Panc1 (cell line): ENCODE measurements at regions not wholly inside any gene's neighbourhood (a gene's known extent, or its start where the extent isn't known, plus 50 kb on each side); places are given as distances from the start of the nearest gene placed in this dataset.

Experiments used
- ATAC-seq: fragments of 200-7000 bp; cut with Tn5 transposase; 2 replicates; pipeline ENCODE4 v1.9.1; 2020; ENCODE audit warnings: mild to moderate bottlenecking, moderate library complexity
- BruUV-seq: library from RNA; stranded (reverse); fragments of 400-500 nt; replicated peaks from 2 replicates; lab custom pipeline; 2021; lab: Mats Ljungman, UMichigan
- CTCF ChIA-PET: fragments of 300-600 bp; sonication (Branson Sonifier 250); formaldehyde crosslinking; loops from one replicate; lab custom pipeline; 2022; ENCODE audit warnings: antibody characterized with exemption; lab: Charles Lee
- POLR2A ChIA-PET: fragments of 300-600 bp; sonication (Branson Sonifier 250); formaldehyde crosslinking; loops from one replicate; lab custom pipeline; 2022; ENCODE audit warnings: antibody characterized with exemption; lab: Charles Lee
- DNase-seq: peaks from one replicate; pipeline ENCODE4 v3.0.0-alpha.2; 2010; ENCODE audit warnings: low read depth, low spot score
- H3K27ac ChIP-seq: 2 replicates; pipeline ENCODE4 v1.5.1; 2011; ENCODE audit warnings: mild to moderate bottlenecking, low read length, inconsistent platforms
- H3K27me3 ChIP-seq: fragments of 200-500 bp; sonication (Bioruptor generic); 2 replicates; pipeline ENCODE4 v1.6.0; 2014; ENCODE audit warnings: low read length, inconsistent platforms; ENCODE audit not compliant: control insufficient read depth, insufficient read depth
- H3K36me3 ChIP-seq: fragments of 200-500 bp; sonication (Bioruptor generic); 2 replicates; pipeline ENCODE4 v1.5.1; 2014; ENCODE audit warnings: inconsistent platforms, mild to moderate bottlenecking, low read length, moderate library complexity; ENCODE audit not compliant: control insufficient read depth, insufficient read depth
- H3K4me1 ChIP-seq: 2 replicates; pipeline ENCODE4 v1.5.1; 2011; ENCODE audit warnings: inconsistent platforms, mild to moderate bottlenecking, low read length, moderate library complexity; ENCODE audit not compliant: control insufficient read depth, insufficient read depth
- H3K4me3 ChIP-seq, 2 experiments: 2 replicates each; pipeline ENCODE4 v1.5.1; 2011 to 2012; ENCODE audit warnings: low read depth in 2 of 2, low read length in 2 of 2, mild to moderate bottlenecking in 2 of 2, inconsistent platforms in 1 of 2, moderate library complexity in 1 of 2
- H3K9me3 ChIP-seq: fragments of 200-500 bp; sonication (Bioruptor generic); 2 replicates; pipeline ENCODE4 v1.5.1; 2014; ENCODE audit warnings: low read depth, mild to moderate bottlenecking, inconsistent platforms, low read length, moderate library complexity; ENCODE audit not compliant: control insufficient read depth, insufficient read depth
- CTCF ChIP-seq: fragments of 450-650 bp; IDR thresholded peaks from 2 replicates; pipeline ENCODE4 v1.5.1; 2017; ENCODE audit warnings: mild to moderate bottlenecking
- POLR2AphosphoS5 ChIP-seq: IDR thresholded peaks from 2 replicates; pipeline ENCODE4 v1.6.1; 2012; ENCODE audit warnings: mild to moderate bottlenecking, low read depth, low read length, moderate library complexity
- REST ChIP-seq, 2 experiments: IDR thresholded peaks; 2 replicates each; pipeline ENCODE4 v1.6.1; 2011 to 2012; ENCODE audit warnings: low read depth in 2 of 2, control low read depth in 1 of 2, low read length in 1 of 2, mild to moderate bottlenecking in 1 of 2, moderate library complexity in 1 of 2; ENCODE audit not compliant: insufficient read depth in 1 of 2
- SIN3A ChIP-seq: IDR thresholded peaks from 2 replicates; pipeline ENCODE4 v1.6.1; 2012; ENCODE audit warnings: low read depth, mild to moderate bottlenecking, low read length, moderate library complexity, borderline replicate concordance; ENCODE audit not compliant: insufficient read depth
- TCF7L2 ChIP-seq: IDR thresholded peaks from 2 replicates; pipeline ENCODE4 v1.6.1; 2011; ENCODE audit warnings: mild to moderate bottlenecking, low read depth, low read length, inconsistent platforms
- in situ Hi-C: cut with HindIII; loops from 2 replicates; pipeline ENCODE4 v1.10.0; 2016; ENCODE audit warnings: low sequenced_read_pairs, low pct_unique_long_range_greater_than_20kb
- intact Hi-C: fragments of 100-400 bp; cut with micrococcal nuclease; formaldehyde crosslinking; loops from one replicate; pipeline ENCODE4 v1.10.0; 2022; ENCODE audit not compliant: unreplicated experiment

- Histone ChIP-seq H3K4me1 (no peaks in the 10 kb centered on the region), H3K9me3 (no peaks in the 10 kb centered on the region), H3K27me3 (no peaks in the 10 kb centered on the region), H3K27ac (no peak overlapping the region), H3K4me3 (no peak overlapping the region), H3K36me3 (no peaks in the 10 kb centered on the region)
- CTCF ChIA-PET = no interaction called here
- POLR2A ChIA-PET = no interaction called here
- no peak for TF ChIP-seq CTCF
- no peak for TF ChIP-seq POLR2AphosphoS5
- no peak for TF ChIP-seq SIN3A
- TF ChIP-seq TCF7L2 = no peak
- TF ChIP-seq REST (IDR thresholded peaks at IDR 0.05; ENCODE audit: insufficient read depth in 1 of 2, low read depth in 2 of 2, low read length in 1 of 2) = no peak
- in situ Hi-C loops = no loop called here
- BruUV-seq = no TSS peak
- intact Hi-C loops = no loop called here
- DNase-seq = no peak
- ATAC-seq = no peak
Measured at GRCh38 chr21:14838400-14838799, 226.4 kb downstream of the NRIP1 start.

GRCh38 chr21:14836950-14837349, 227.8 kb downstream of the NRIP1 start:
- TF ChIP-seq POLR2AphosphoS5 = no peak
- TF ChIP-seq SIN3A = no peak
- no peak for TF ChIP-seq REST (IDR thresholded peaks at IDR 0.05; ENCODE audit: insufficient read depth in 1 of 2, low read depth in 2 of 2, low read length in 1 of 2)
- TF ChIP-seq CTCF = no peak
- no peak for TF ChIP-seq TCF7L2
- ChIA-PET POLR2A (no interaction called here), CTCF (no interaction called here)
- intact Hi-C loops (no loop called here), in situ Hi-C loops (no loop called here)
- BruUV-seq = no TSS peak
- no peaks in the 10 kb centered on the region for H3K36me3 ChIP-seq
- no peaks in the 10 kb centered on the region for H3K9me3 ChIP-seq
- DNase-seq (no peak), ATAC-seq (no peak)
- H3K27me3 ChIP-seq = no peaks in the 10 kb centered on the region
- H3K4me3 ChIP-seq = no peak overlapping the region
- H3K27ac ChIP-seq = no peak overlapping the region
- no peaks in the 10 kb centered on the region for H3K4me1 ChIP-seq
